ENCODE measurements at regions not wholly inside any gene's neighbourhood (a gene's known extent, or its start where the extent isn't known, plus 50 kb on each side); places are given as distances from the start of the nearest gene placed in this dataset.

- TF ChIP-seq POLR2A (IDR thresholded peaks at IDR 0.05) (no peak), CTCF (IDR thresholded peaks at IDR 0.05) (no peak)
These were observed 290.6 kb upstream of the PHYHIPL start for GRCh38 chr10:58885686-58886345.
